H1 (cell line): ENCODE measurements at regions not wholly inside any gene's neighbourhood (a gene's known extent, or its start where the extent isn't known, plus 50 kb on each side); places are given as distances from the start of the nearest gene placed in this dataset.

Experiments
- CTCF ChIA-PET: fragments of 300-600 bp; sonication (Branson Sonifier 250); formaldehyde crosslinking; loops from one replicate; lab custom pipeline; 2021; ENCODE audit not compliant: partially characterized antibody; lab: Charles Lee
- POLR2A ChIA-PET: fragments of 300-600 bp; sonication (Branson Sonifier 250); formaldehyde crosslinking; loops from one replicate; lab custom pipeline; 2021; ENCODE audit warnings: inconsistent platforms; ENCODE audit not compliant: partially characterized antibody; lab: Charles Lee
- DNase-seq, 2 experiments: peaks; one replicate each; pipeline versions ENCODE4 v3.0.0 to v3.0.0-alpha.2; 2010 to 2022; ENCODE audit warnings: low spot score in 2 of 2, low read depth in 1 of 2, mixed read lengths in 1 of 2
- FAIRE-seq: peaks from 2 replicates; lab custom pipeline; 2011; peaks lifted over from hg19 to GRCh38; lab: Jason Lieb, UNC
- H2AFZ ChIP-seq: 2 replicates; pipeline ENCODE4 v1.8.1; 2012; ENCODE audit warnings: low read length, inconsistent platforms
- H2AK5ac ChIP-seq: 2 replicates; pipeline ENCODE4 v1.6.1; 2013; ENCODE audit warnings: low read depth, low read length
- H2BK120ac ChIP-seq: replicated peaks from 2 replicates; pipeline ENCODE3; 2013; ENCODE audit warnings: low read depth, low read length, inconsistent platforms
- H2BK12ac ChIP-seq: 2 replicates; pipeline ENCODE4 v1.6.1; 2013; ENCODE audit warnings: low read depth, low read length
- H2BK15ac ChIP-seq: 2 replicates; pipeline ENCODE4 v1.6.1; 2013; ENCODE audit warnings: low read length
- H2BK20ac ChIP-seq: 2 replicates; pipeline ENCODE4 v1.6.1; 2013; ENCODE audit warnings: low read length
- H2BK5ac ChIP-seq: 2 replicates; pipeline ENCODE4 v1.6.1; 2013; ENCODE audit warnings: low read depth, low read length
- H3K14ac ChIP-seq: 2 replicates; pipeline ENCODE4 v1.6.1; 2013; ENCODE audit warnings: inconsistent platforms; ENCODE audit not compliant: insufficient read length
- H3K18ac ChIP-seq: 2 replicates; pipeline ENCODE4 v1.6.1; 2013; ENCODE audit warnings: low read length; ENCODE audit errors: extremely low read depth
- H3K23ac ChIP-seq: 2 replicates; pipeline ENCODE4 v1.6.1; 2013; ENCODE audit warnings: inconsistent platforms; ENCODE audit not compliant: insufficient read length
- H3K23me2 ChIP-seq: 2 replicates; pipeline ENCODE4 v1.6.1; 2013; ENCODE audit warnings: low read depth, low read length
- H3K27ac ChIP-seq: 2 replicates; pipeline ENCODE4 v1.6.1; 2011; ENCODE audit warnings: low read depth, low read length, inconsistent platforms
- H3K27me3 ChIP-seq, 4 experiments: replicated peaks in 1 of 4; 1 replicate in 1 of 4; 2 replicates in 3 of 4; pipeline versions ENCODE4 v1.6.1 to v1.8.1; 2011 to 2013; ENCODE audit warnings: low read length in 3 of 4, mild to moderate bottlenecking in 3 of 4, inconsistent platforms in 2 of 4, mixed read lengths in 2 of 4, moderate library complexity in 1 of 4; ENCODE audit not compliant: control insufficient read depth in 3 of 4, insufficient read depth in 3 of 4; ENCODE audit errors: extremely low read depth in 1 of 4
- H3K36me3 ChIP-seq, 4 experiments: 2 replicates each; pipeline versions ENCODE4 v1.6.1 to v1.8.1; 2011 to 2013; ENCODE audit warnings: mild to moderate bottlenecking in 4 of 4, low read length in 3 of 4, moderate library complexity in 2 of 4, control low read depth in 1 of 4, inconsistent platforms in 1 of 4; ENCODE audit not compliant: insufficient read depth in 4 of 4, control insufficient read depth in 2 of 4
- H3K4ac ChIP-seq: replicated peaks from 2 replicates; pipeline ENCODE3; 2013; ENCODE audit warnings: low read length, low read depth, mixed read lengths, inconsistent platforms; ENCODE audit not compliant: insufficient read length
- H3K4me1 ChIP-seq, 4 experiments: replicated peaks in 1 of 4; 1 replicate in 1 of 4; 2 replicates in 3 of 4; pipeline versions ENCODE4 v1.6.1 to v1.8.1; 2011 to 2013; ENCODE audit warnings: low read length in 3 of 4, inconsistent platforms in 2 of 4, mixed read lengths in 1 of 4; ENCODE audit not compliant: insufficient read depth in 4 of 4, control insufficient read depth in 3 of 4
- H3K4me2 ChIP-seq, 2 experiments: 2 replicates each; pipeline versions ENCODE4 v1.6.1 to v1.8.1; 2011 to 2013; ENCODE audit warnings: low read depth in 2 of 2, low read length in 2 of 2, control low read depth in 1 of 2, inconsistent platforms in 1 of 2, mild to moderate bottlenecking in 1 of 2; ENCODE audit not compliant: insufficient read depth in 1 of 2
- H3K4me3 ChIP-seq, 4 experiments: fragments of 200-600, 300-600 bp in 1 of 4; sonication (generic), shearing (Covaris generic), sonication (Bioruptor Twin) in 1 of 4; 2 replicates each; pipeline versions ENCODE4 v1.5.1 to v1.8.1; 2011 to 2016; ENCODE audit warnings: low read length in 4 of 4, low read depth in 3 of 4, control low read depth in 2 of 4, inconsistent platforms in 2 of 4, mild to moderate bottlenecking in 2 of 4, mixed read lengths in 1 of 4, moderate library complexity in 1 of 4; ENCODE audit not compliant: insufficient read depth in 2 of 4; ENCODE audit errors: extremely low read depth in 1 of 4
- H3K56ac ChIP-seq: replicated peaks from 2 replicates; pipeline ENCODE3; 2013; ENCODE audit warnings: low read depth, mild to moderate bottlenecking, mixed read lengths, low read length, inconsistent platforms; ENCODE audit not compliant: insufficient read length
- H3K79me1 ChIP-seq: 2 replicates; pipeline ENCODE4 v1.6.1; 2013; ENCODE audit warnings: low read depth, low read length, control low read depth
- H3K79me2 ChIP-seq, 2 experiments: 2 replicates each; pipeline versions ENCODE4 v1.6.1 to v1.8.1; 2012 to 2013; ENCODE audit warnings: low read length in 2 of 2, mild to moderate bottlenecking in 2 of 2, inconsistent platforms in 1 of 2; ENCODE audit not compliant: insufficient read depth in 2 of 2, control insufficient read depth in 1 of 2
- H3K9ac ChIP-seq, 4 experiments: replicated peaks in 1 of 4; 1 replicate in 1 of 4; 2 replicates in 3 of 4; pipeline versions ENCODE4 v1.6.1 to v1.8.1; 2011 to 2013; ENCODE audit warnings: low read depth in 3 of 4, low read length in 3 of 4, control low read depth in 2 of 4, mild to moderate bottlenecking in 2 of 4, moderate library complexity in 2 of 4, inconsistent platforms in 1 of 4; ENCODE audit errors: extremely low read depth in 1 of 4
- H3K9me3 ChIP-seq, 2 experiments: 2 replicates each; pipeline versions ENCODE4 v1.6.1 to v1.8.1; 2012 to 2013; ENCODE audit warnings: mild to moderate bottlenecking in 2 of 2, moderate library complexity in 2 of 2, control low read depth in 1 of 2, inconsistent platforms in 1 of 2, low read depth in 1 of 2, low read length in 1 of 2, mixed read lengths in 1 of 2; ENCODE audit not compliant: insufficient read depth in 2 of 2
- H4K20me1 ChIP-seq, 2 experiments: replicated peaks in 1 of 2; 2 replicates each; pipeline versions ENCODE3 to v1.8.1; 2011 to 2013; ENCODE audit warnings: inconsistent platforms in 2 of 2, low read length in 2 of 2, mild to moderate bottlenecking in 1 of 2; ENCODE audit not compliant: insufficient read depth in 2 of 2, control insufficient read depth in 1 of 2
- H4K5ac ChIP-seq: 2 replicates; pipeline ENCODE4 v1.6.1; 2013; ENCODE audit warnings: low read length, low read depth, mixed read lengths, inconsistent platforms; ENCODE audit not compliant: insufficient read length
- H4K8ac ChIP-seq: 2 replicates; pipeline ENCODE4 v1.8.0; 2013; ENCODE audit warnings: mild to moderate bottlenecking, moderate library complexity, low read length, inconsistent platforms; ENCODE audit not compliant: insufficient read depth; ENCODE audit errors: extremely low read depth
- H4K91ac ChIP-seq: replicated peaks from 2 replicates; pipeline ENCODE3; 2013; ENCODE audit warnings: low read length, mixed read lengths, inconsistent platforms; ENCODE audit not compliant: insufficient read length
- E2F6 ChIP-seq: IDR thresholded peaks from 2 replicates; pipeline ENCODE4 v1.6.1; 2012; ENCODE audit warnings: inconsistent platforms
- KDM4A ChIP-seq: IDR thresholded peaks from one replicate; pipeline ENCODE4 v1.7.1; 2012; ENCODE audit warnings: low read depth, mild to moderate bottlenecking, moderate library complexity, low read length, inconsistent platforms; ENCODE audit not compliant: severe bottlenecking
- POLR2A ChIP-seq, 2 experiments: IDR thresholded peaks; 1 replicate in 1 of 2; 2 replicates in 1 of 2; pipeline ENCODE4 v1.6.1; 2011; ENCODE audit warnings: low read depth in 2 of 2, low read length in 2 of 2, mild to moderate bottlenecking in 2 of 2; ENCODE audit errors: control extremely low read depth in 1 of 2
- WGBS, 2 experiments: shearing (Covaris generic) in 1 of 2; methylation state at CpG; one replicate each; pipeline versions ENCODE4 v1.1.6 to v1.1.7; 2013 to 2015; ENCODE audit warnings: low lambda C conversion rate in 2 of 2, mixed read lengths in 2 of 2, inconsistent platforms in 1 of 2, low coverage in 1 of 2, missing lambda C conversion rate in 1 of 2; ENCODE audit not compliant: insufficient replicate concordance in 2 of 2, insufficient coverage in 1 of 2, insufficient read length in 1 of 2; ENCODE audit errors: extremely low coverage in 1 of 2, missing lambda C conversion rate in 1 of 2; 5-methylcytosine and 5-hydroxymethylcytosine counted together

DNA sequence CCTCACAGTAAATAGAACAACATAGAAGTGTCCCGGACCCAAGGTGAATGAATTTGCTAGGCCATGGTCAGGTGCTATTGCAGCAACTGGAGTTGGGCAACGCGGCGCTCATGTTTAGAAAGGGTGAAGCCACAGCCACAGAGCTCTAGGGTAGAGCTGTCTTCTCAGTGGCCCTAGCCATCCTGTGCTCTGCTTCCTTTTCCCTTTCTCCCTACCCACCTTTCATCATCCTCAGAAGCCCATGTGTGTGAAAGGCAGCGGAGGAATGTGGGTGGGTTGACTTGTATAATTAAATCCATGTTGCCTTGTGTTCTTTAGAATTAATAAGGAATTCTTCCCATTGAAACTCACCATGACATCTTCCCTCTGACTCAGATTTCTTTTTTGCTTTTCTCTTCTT is 336.7 kb downstream of the OSR1 start:
- FAIRE-seq (no peak), DNase-seq (no peak)
- no peak overlapping the region for H2BK5ac ChIP-seq
- H3K4me2 ChIP-seq: no peak overlapping the region
- no peak overlapping the region for H3K56ac ChIP-seq
- WGBS, 2 experiments: 89% methylated on average over 5 of the region's 5 CpGs; no CpG with 5 or more reads in 1 of the 2 experiments
- H3K14ac ChIP-seq: no peak overlapping the region
- no peak overlapping the region for H3K4ac ChIP-seq
- H3K18ac ChIP-seq: no peak overlapping the region
- H3K4me3 ChIP-seq: no peak overlapping the region
- H2BK15ac ChIP-seq: no peak overlapping the region
- no peaks in the 10 kb centered on the region for H3K79me1 ChIP-seq
- no peak overlapping the region for H4K91ac ChIP-seq
- no peak overlapping the region for H2AK5ac ChIP-seq
- H3K27ac ChIP-seq: no peak overlapping the region
- H3K79me2 ChIP-seq: no peaks in the 10 kb centered on the region
- H3K9me3 ChIP-seq: no peaks in the 10 kb centered on the region
- no peaks in the 10 kb centered on the region for H3K27me3 ChIP-seq
- H4K20me1 ChIP-seq: no peaks in the 10 kb centered on the region
- CTCF ChIA-PET: interaction anchor here (0.7 to 1.4 kb wide), 2 partner anchors 9 to 132 kb away, joined by 3 read pairs; no protein-coding TSS in a partner anchor
- H3K9ac ChIP-seq: no peak overlapping the region
- H3K36me3 ChIP-seq: no peaks in the 10 kb centered on the region
- H2BK12ac ChIP-seq: no peak overlapping the region
- no peak overlapping the region for H4K8ac ChIP-seq
- no peaks in the 10 kb centered on the region for H3K23me2 ChIP-seq
- H2BK20ac ChIP-seq: no peak overlapping the region
- no peak overlapping the region for H2BK120ac ChIP-seq
- POLR2A ChIA-PET: no interaction called here
- H4K5ac ChIP-seq: no peak overlapping the region
- no peaks in the 10 kb centered on the region for H3K4me1 ChIP-seq
- H3K23ac ChIP-seq: no peak overlapping the region
- H2AFZ ChIP-seq: no peak overlapping the region
- TF ChIP-seq KDM4A (no peak), POLR2A (IDR thresholded peaks at IDR 0.05; ENCODE audit: control extremely low read depth in 1 of 2, low read depth in 2 of 2, low read length in 2 of 2) (no peak), E2F6 (no peak)
